ENCODE measurements at regions not wholly inside any gene's neighbourhood (a gene's known extent, or its start where the extent isn't known, plus 50 kb on each side); places are given as distances from the start of the nearest gene placed in this dataset.

DNA sequence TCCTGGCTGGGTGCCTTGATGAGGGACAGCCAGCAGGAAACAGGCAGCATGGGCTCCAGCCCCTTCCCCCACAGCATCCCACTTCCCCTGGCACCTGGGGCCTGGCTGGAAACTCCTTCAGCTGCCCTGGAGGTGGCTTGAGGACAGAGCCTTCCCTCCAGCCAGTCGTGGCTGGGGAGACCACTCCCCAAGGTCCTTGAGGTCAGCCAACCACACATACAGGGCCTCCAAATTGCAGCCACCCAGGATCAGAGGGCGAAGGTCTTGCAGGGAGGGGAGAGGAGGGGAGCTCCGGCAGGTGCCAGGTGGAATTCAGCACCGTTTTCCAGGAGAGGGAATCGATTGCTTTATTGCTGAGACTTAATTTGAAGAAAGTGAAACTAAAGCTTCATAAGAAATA is 280.4 kb downstream of the PBX3 start:
- TF ChIP-seq CTCF (IDR thresholded peaks at IDR 0.05) (no peak), POLR2A (IDR thresholded peaks at IDR 0.05) (no peak)
